ENCODE measurements at regions not wholly inside any gene's neighbourhood (a gene's known extent, or its start where the extent isn't known, plus 50 kb on each side); places are given as distances from the start of the nearest gene placed in this dataset.

- Histone ChIP-seq H3K36me3 (ENCODE audit: insufficient read depth, insufficient read length, low read length) (no peaks in the 10 kb centered on the region), H3K4me1 (ENCODE audit: insufficient read depth, insufficient read length) (peaks cover 3% of the 10 kb centered on the region), H3K9ac (ENCODE audit: insufficient read length, low read depth) (no peak overlapping the region), H3K27me3 (ENCODE audit: insufficient read depth, insufficient read length) (no peaks in the 10 kb centered on the region), H3K4me3 (ENCODE audit: insufficient read length, low read depth) (no peak overlapping the region), H3K9me3 (ENCODE audit: insufficient read depth, low read length) (peaks cover 27% of the 10 kb centered on the region)
- no peak for DNase-seq (ENCODE audit: low read depth, low spot score)
- TF ChIP-seq SUZ12 (IDR thresholded peaks at IDR 0.05; ENCODE audit: extremely low read depth, insufficient read depth, insufficient read length) (no peak), YY1 (IDR thresholded peaks at IDR 0.05; ENCODE audit: insufficient read depth, insufficient read length) (no peak), ZNF274 (IDR thresholded peaks at IDR 0.05; ENCODE audit: low read depth, low read length) (no peak)
Measured at GRCh38 chr12:89087876-89088275, 264.4 kb downstream of the DUSP6 start.

GRCh38 chr12:89087149-89087825, 265.0 kb downstream of the DUSP6 start:
- H3K9ac ChIP-seq (ENCODE audit: insufficient read length, low read depth), result no peak overlapping the region
- peaks cover 24% of the 10 kb centered on the region for H3K9me3 ChIP-seq (ENCODE audit: insufficient read depth, low read length)
- H3K27me3 ChIP-seq (ENCODE audit: insufficient read depth, insufficient read length), result no peaks in the 10 kb centered on the region
- TF ChIP-seq ZNF274 (IDR thresholded peaks at IDR 0.05; ENCODE audit: low read depth, low read length), result no peak
- no peak for TF ChIP-seq SUZ12 (IDR thresholded peaks at IDR 0.05; ENCODE audit: extremely low read depth, insufficient read depth, insufficient read length)
- no peak for TF ChIP-seq YY1 (IDR thresholded peaks at IDR 0.05; ENCODE audit: insufficient read depth, insufficient read length)
- peaks cover 3% of the 10 kb centered on the region for H3K4me1 ChIP-seq (ENCODE audit: insufficient read depth, insufficient read length)
- no peak for DNase-seq (ENCODE audit: low read depth, low spot score)
- H3K4me3 ChIP-seq (ENCODE audit: insufficient read length, low read depth), result no peak overlapping the region
- H3K36me3 ChIP-seq (ENCODE audit: insufficient read depth, insufficient read length, low read length), result no peaks in the 10 kb centered on the region

- TF ChIP-seq SUZ12 (IDR thresholded peaks at IDR 0.05; ENCODE audit: extremely low read depth, insufficient read depth, insufficient read length), result no peak
- TF ChIP-seq ZNF274 (IDR thresholded peaks at IDR 0.05; ENCODE audit: low read depth, low read length), result no peak
- TF ChIP-seq YY1 (IDR thresholded peaks at IDR 0.05; ENCODE audit: insufficient read depth, insufficient read length), result no peak
Measured at GRCh38 chr12:89085421-89085820, 266.9 kb downstream of the DUSP6 start.

GRCh38 chr12:89084751-89085150, 267.6 kb downstream of the DUSP6 start:
- TF ChIP-seq YY1 (IDR thresholded peaks at IDR 0.05; ENCODE audit: insufficient read depth, insufficient read length), result no peak
- TF ChIP-seq ZNF274 (IDR thresholded peaks at IDR 0.05; ENCODE audit: low read depth, low read length), result no peak
- no peak for TF ChIP-seq SUZ12 (IDR thresholded peaks at IDR 0.05; ENCODE audit: extremely low read depth, insufficient read depth, insufficient read length)
- no peaks in the 10 kb centered on the region for H3K27me3 ChIP-seq (ENCODE audit: insufficient read depth, insufficient read length)
- peaks cover 6% of the 10 kb centered on the region; the same call in 1 of the 2 replicates for H3K9me3 ChIP-seq (ENCODE audit: insufficient read depth, low read length)
- H3K36me3 ChIP-seq (ENCODE audit: insufficient read depth, insufficient read length, low read length), result no peaks in the 10 kb centered on the region
- DNase-seq (ENCODE audit: low read depth, low spot score), result no peak
- no peak overlapping the region for H3K9ac ChIP-seq (ENCODE audit: insufficient read length, low read depth)
- no peak overlapping the region for H3K4me3 ChIP-seq (ENCODE audit: insufficient read length, low read depth)
- peaks cover 3% of the 10 kb centered on the region for H3K4me1 ChIP-seq (ENCODE audit: insufficient read depth, insufficient read length)

More at GRCh38 chr12:89085421-89085820, 266.9 kb downstream of the DUSP6 start:
- Histone ChIP-seq H3K9me3 (ENCODE audit: insufficient read depth, low read length) (peaks cover 6% of the 10 kb centered on the region), H3K4me1 (ENCODE audit: insufficient read depth, insufficient read length) (peaks cover 3% of the 10 kb centered on the region), H3K27me3 (ENCODE audit: insufficient read depth, insufficient read length) (no peaks in the 10 kb centered on the region), H3K36me3 (ENCODE audit: insufficient read depth, insufficient read length, low read length) (no peaks in the 10 kb centered on the region), H3K9ac (ENCODE audit: insufficient read length, low read depth) (no peak overlapping the region), H3K4me3 (ENCODE audit: insufficient read length, low read depth) (no peak overlapping the region)
- DNase-seq (ENCODE audit: low read depth, low spot score), result no peak

GRCh38 chr12:89083491-89083890, 268.8 kb downstream of the DUSP6 start:
- DNase-seq (ENCODE audit: low read depth, low spot score), result no peak
- Histone ChIP-seq H3K4me1 (ENCODE audit: insufficient read depth, insufficient read length) (peaks cover 3% of the 10 kb centered on the region), H3K9me3 (ENCODE audit: insufficient read depth, low read length) (peaks cover 7% of the 10 kb centered on the region; the same call in 1 of the 2 replicates), H3K27me3 (ENCODE audit: insufficient read depth, insufficient read length) (no peaks in the 10 kb centered on the region), H3K36me3 (ENCODE audit: insufficient read depth, insufficient read length, low read length) (no peaks in the 10 kb centered on the region), H3K9ac (ENCODE audit: insufficient read length, low read depth) (no peak overlapping the region), H3K4me3 (ENCODE audit: insufficient read length, low read depth) (no peak overlapping the region)
- TF ChIP-seq YY1 (IDR thresholded peaks at IDR 0.05; ENCODE audit: insufficient read depth, insufficient read length) (no peak), ZNF274 (IDR thresholded peaks at IDR 0.05; ENCODE audit: low read depth, low read length) (no peak), SUZ12 (IDR thresholded peaks at IDR 0.05; ENCODE audit: extremely low read depth, insufficient read depth, insufficient read length) (no peak)

GRCh38 chr12:89082370-89082753, 269.9 kb downstream of the DUSP6 start:
- H3K9me3 ChIP-seq (ENCODE audit: insufficient read depth, low read length), result 0 out of 2 replicates have a peak, but pooled peaks cover 7% of the 10 kb centered on the region
- no peak for DNase-seq (ENCODE audit: low read depth, low spot score)
- H3K4me3 ChIP-seq (ENCODE audit: insufficient read length, low read depth), result no peak overlapping the region
- peaks cover 1% of the 10 kb centered on the region for H3K4me1 ChIP-seq (ENCODE audit: insufficient read depth, insufficient read length)
- no peaks in the 10 kb centered on the region for H3K27me3 ChIP-seq (ENCODE audit: insufficient read depth, insufficient read length)
- H3K9ac ChIP-seq (ENCODE audit: insufficient read length, low read depth), result no peak overlapping the region
- TF ChIP-seq ZNF274 (IDR thresholded peaks at IDR 0.05; ENCODE audit: low read depth, low read length) (no peak), SUZ12 (IDR thresholded peaks at IDR 0.05; ENCODE audit: extremely low read depth, insufficient read depth, insufficient read length) (no peak), YY1 (IDR thresholded peaks at IDR 0.05; ENCODE audit: insufficient read depth, insufficient read length) (no peak)
- no peaks in the 10 kb centered on the region for H3K36me3 ChIP-seq (ENCODE audit: insufficient read depth, insufficient read length, low read length)

- H3K9me3 ChIP-seq (ENCODE audit: insufficient read depth, low read length), result 0 out of 2 replicates have a peak, but pooled peaks cover 7% of the 10 kb centered on the region
- H3K36me3 ChIP-seq (ENCODE audit: insufficient read depth, insufficient read length, low read length), result no peaks in the 10 kb centered on the region
- TF ChIP-seq ZNF274 (IDR thresholded peaks at IDR 0.05; ENCODE audit: low read depth, low read length) (no peak), YY1 (IDR thresholded peaks at IDR 0.05; ENCODE audit: insufficient read depth, insufficient read length) (no peak), SUZ12 (IDR thresholded peaks at IDR 0.05; ENCODE audit: extremely low read depth, insufficient read depth, insufficient read length) (no peak)
- no peak overlapping the region for H3K4me3 ChIP-seq (ENCODE audit: insufficient read length, low read depth)
- H3K9ac ChIP-seq (ENCODE audit: insufficient read length, low read depth), result no peak overlapping the region
- H3K4me1 ChIP-seq (ENCODE audit: insufficient read depth, insufficient read length), result no peaks in the 10 kb centered on the region
- no peak for DNase-seq (ENCODE audit: low read depth, low spot score)
- no peaks in the 10 kb centered on the region for H3K27me3 ChIP-seq (ENCODE audit: insufficient read depth, insufficient read length)
Measured at GRCh38 chr12:89081719-89082369, 270.5 kb downstream of the DUSP6 start.
